Mesodermal cell (in vitro differentiated cells): ENCODE measurements at regions not wholly inside any gene's neighbourhood (a gene's known extent, or its start where the extent isn't known, plus 50 kb on each side); places are given as distances from the start of the nearest gene placed in this dataset.

Source experiments
- H3K27ac ChIP-seq: 2 replicates; pipeline ENCODE4 v1.7.0; 2013; ENCODE audit warnings: mild to moderate bottlenecking, low read depth, low read length, moderate library complexity; ENCODE audit not compliant: severe bottlenecking
- H3K36me3 ChIP-seq: 2 replicates; pipeline ENCODE4 v1.7.1; 2013; ENCODE audit warnings: mild to moderate bottlenecking, low read length, moderate library complexity; ENCODE audit not compliant: control insufficient read depth, insufficient read depth
- H3K4me1 ChIP-seq: one replicate; pipeline ENCODE4 v1.7.1; 2013; ENCODE audit warnings: mild to moderate bottlenecking, low read length; ENCODE audit not compliant: insufficient read depth, control insufficient read depth, poor library complexity, severe bottlenecking
- H3K4me3 ChIP-seq: 2 replicates; pipeline ENCODE4 v1.7.0; 2013; ENCODE audit warnings: low read length, control low read depth, mild to moderate bottlenecking; ENCODE audit not compliant: insufficient read depth, poor library complexity, severe bottlenecking; ENCODE audit errors: extremely low read depth
- H3K9me3 ChIP-seq: 2 replicates; pipeline ENCODE4 v1.7.1; 2013; ENCODE audit warnings: mild to moderate bottlenecking, low read length, moderate library complexity; ENCODE audit not compliant: control insufficient read depth
- WGBS, 2 experiments: methylation state at CpG; one replicate each; pipeline ENCODE4 v1.1.5; 2013; ENCODE audit warnings: missing lambda C conversion rate in 2 of 2; ENCODE audit not compliant: insufficient coverage in 2 of 2; 5-methylcytosine and 5-hydroxymethylcytosine counted together

GRCh38 chr3:16052964-16053363 is 121.5 kb upstream of the GALNT15 start:
- Histone ChIP-seq H3K27ac (no peak overlapping the region), H3K4me1 (no peaks in the 10 kb centered on the region)

GRCh38 chr3:16053794-16054193 is 120.7 kb upstream of the GALNT15 start:
- Histone ChIP-seq H3K36me3 (no peaks in the 10 kb centered on the region), H3K27ac (no peak overlapping the region), H3K4me3 (no peak overlapping the region), H3K4me1 (peaks cover 5% of the 10 kb centered on the region), H3K9me3 (no peaks in the 10 kb centered on the region)

More at GRCh38 chr3:16052964-16053363, 121.5 kb upstream of the GALNT15 start:
- H3K36me3 ChIP-seq: no peaks in the 10 kb centered on the region
- H3K9me3 ChIP-seq: no peaks in the 10 kb centered on the region
- no peak overlapping the region for H3K4me3 ChIP-seq

GRCh38 chr3:16055606-16056211 is 118.8 kb upstream of the GALNT15 start:
- no peak overlapping the region for H3K4me3 ChIP-seq
- H3K27ac ChIP-seq: no peak overlapping the region
- 98 to 100% methylated on average over 4 to 6 of the region's 7 CpGs for WGBS, 2 experiments

GRCh38 chr3:16056217-16056616 is 118.3 kb upstream of the GALNT15 start:
- Histone ChIP-seq H3K36me3 (no peaks in the 10 kb centered on the region), H3K27ac (no peak overlapping the region)
- 87 to 100% methylated on average over 1 to 2 of the region's 2 CpGs for WGBS, 2 experiments

More at GRCh38 chr3:16055606-16056211, 118.8 kb upstream of the GALNT15 start:
- peaks cover 19% of the 10 kb centered on the region for H3K4me1 ChIP-seq
- no peaks in the 10 kb centered on the region for H3K9me3 ChIP-seq
- no peaks in the 10 kb centered on the region for H3K36me3 ChIP-seq

GRCh38 chr3:16058521-16058920 is 116.0 kb upstream of the GALNT15 start:
- H3K36me3 ChIP-seq: no peaks in the 10 kb centered on the region
- no peaks in the 10 kb centered on the region for H3K9me3 ChIP-seq
- no peak overlapping the region for H3K4me3 ChIP-seq
- H3K27ac ChIP-seq: no peak overlapping the region
- H3K4me1 ChIP-seq: peaks cover 27% of the 10 kb centered on the region
- WGBS, 2 experiments: no CpG with 5 or more reads among the region's 1 CpG

More at GRCh38 chr3:16056217-16056616, 118.3 kb upstream of the GALNT15 start:
- no peak overlapping the region for H3K4me3 ChIP-seq
- H3K4me1 ChIP-seq: peaks cover 24% of the 10 kb centered on the region
- no peaks in the 10 kb centered on the region for H3K9me3 ChIP-seq

GRCh38 chr3:16059081-16059537 is 115.4 kb upstream of the GALNT15 start:
- WGBS, 2 experiments: 84% methylated on average over 5 of the region's 5 CpGs; no CpG with 5 or more reads in 1 of the 2 experiments
- peak overlapping the region; percentile 85 for H3K27ac ChIP-seq
- no peak overlapping the region for H3K4me3 ChIP-seq
- no peaks in the 10 kb centered on the region for H3K36me3 ChIP-seq
- no peaks in the 10 kb centered on the region for H3K9me3 ChIP-seq
- H3K4me1 ChIP-seq: peaks cover 27% of the 10 kb centered on the region

DNA sequence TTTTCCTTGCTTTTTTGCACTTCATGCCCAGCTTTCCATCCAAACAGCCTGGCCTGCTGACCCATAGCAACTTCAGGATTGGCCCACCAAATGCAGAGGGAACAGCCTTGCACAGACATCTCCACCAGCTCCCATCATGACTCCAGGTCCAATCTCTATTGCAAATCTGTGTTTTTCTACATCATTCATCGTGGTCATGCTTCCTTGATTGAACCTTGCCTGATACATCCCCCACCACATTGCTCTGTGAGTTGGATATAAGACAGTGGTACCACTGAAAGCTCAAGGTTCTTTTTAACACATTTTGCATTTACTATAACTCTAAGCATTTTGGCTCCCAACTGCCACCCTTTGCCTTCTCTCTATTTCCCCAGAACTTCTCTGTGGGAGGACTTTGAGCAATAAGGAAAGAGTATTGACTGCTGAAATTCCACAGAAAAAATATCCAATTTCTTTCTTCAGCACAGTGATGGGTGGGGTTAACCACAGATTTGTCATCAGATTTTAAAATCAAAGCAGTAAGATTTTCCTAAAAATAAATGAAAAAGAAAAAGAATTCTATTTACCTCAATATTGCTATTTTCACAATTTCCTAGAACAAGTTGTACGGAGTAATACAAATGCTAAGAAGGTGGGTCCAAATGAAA is 114.6 kb upstream of the GALNT15 start:
- H3K4me3 ChIP-seq: no peak overlapping the region

DNA sequence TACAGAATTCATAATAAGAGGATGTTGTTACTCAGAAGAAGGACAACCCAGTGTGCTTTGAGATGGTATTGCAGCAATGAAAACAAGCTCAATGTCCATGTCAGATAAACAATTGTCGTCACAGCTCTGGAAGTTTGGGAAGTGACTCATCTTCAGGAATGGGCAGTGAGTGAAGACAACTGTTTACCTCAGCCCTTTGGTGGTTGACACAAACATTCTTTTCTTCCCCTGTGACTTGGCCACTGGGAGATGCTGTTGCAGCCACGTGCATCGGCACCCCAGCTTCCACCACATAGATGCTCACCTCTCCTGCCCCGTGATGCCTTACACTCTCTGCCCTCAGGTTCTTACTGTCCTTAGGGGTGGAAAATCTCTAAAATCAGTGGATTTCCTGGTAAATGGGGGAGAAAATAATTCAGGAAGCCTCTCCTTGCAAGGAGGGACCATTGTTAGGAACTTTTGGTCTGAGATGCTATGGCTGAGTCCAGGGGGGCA is 114.1 kb upstream of the GALNT15 start:
- H3K36me3 ChIP-seq: no peaks in the 10 kb centered on the region
- H3K4me1 ChIP-seq: peaks cover 30% of the 10 kb centered on the region
- 0 to 27% methylated on average over 1 of the region's 4 CpGs for WGBS, 2 experiments
- no peak overlapping the region for H3K4me3 ChIP-seq
- peak overlapping the region; percentile 85 for H3K27ac ChIP-seq
- H3K9me3 ChIP-seq: no peaks in the 10 kb centered on the region

More for the DNA sequence above, 114.6 kb upstream of the GALNT15 start:
- Histone ChIP-seq H3K9me3 (no peaks in the 10 kb centered on the region), H3K36me3 (no peaks in the 10 kb centered on the region), H3K27ac (peak overlapping the region; percentile 85), H3K4me1 (peaks cover 30% of the 10 kb centered on the region)
- WGBS, 2 experiments: 86% methylated on average over 1 of the region's 2 CpGs

- H3K4me1 ChIP-seq: peaks cover 30% of the 10 kb centered on the region
- no peak overlapping the region for H3K4me3 ChIP-seq
- H3K9me3 ChIP-seq: no peaks in the 10 kb centered on the region
- peak overlapping the region; percentile 85 for H3K27ac ChIP-seq
- WGBS, 2 experiments: no CpG with 5 or more reads among the region's 1 CpG
- no peaks in the 10 kb centered on the region for H3K36me3 ChIP-seq
These were observed 113.5 kb upstream of the GALNT15 start for GRCh38 chr3:16060945-16061344.

DNA sequence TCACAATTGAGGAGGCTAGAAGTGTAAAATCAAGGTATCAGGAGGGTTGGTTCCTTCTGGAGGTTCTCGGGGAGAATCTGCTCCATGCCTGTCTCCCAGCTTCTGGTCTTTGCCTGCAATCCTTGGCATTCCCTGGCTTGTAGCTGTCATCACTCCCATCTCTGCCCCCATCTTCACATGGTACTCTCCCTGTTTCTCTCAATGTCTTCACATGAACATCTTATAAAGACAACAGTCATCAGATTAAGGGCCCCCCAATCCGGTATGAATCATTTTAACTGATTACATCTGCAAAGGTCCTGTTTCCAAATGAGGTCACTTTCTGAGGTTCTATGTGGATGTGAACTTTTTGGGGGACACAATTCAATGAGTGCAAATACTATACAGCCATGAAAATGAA is 113.0 kb upstream of the GALNT15 start:
- Histone ChIP-seq H3K36me3 (no peaks in the 10 kb centered on the region), H3K9me3 (no peaks in the 10 kb centered on the region), H3K4me3 (no peak overlapping the region), H3K4me1 (peaks cover 30% of the 10 kb centered on the region), H3K27ac (peak overlapping the region; percentile 85)
- WGBS, 2 experiments: 100% methylated on average over 1 of the region's 2 CpGs; no CpG with 5 or more reads in 1 of the 2 experiments

- peaks cover 39% of the 10 kb centered on the region for H3K4me1 ChIP-seq
- H3K36me3 ChIP-seq: no peaks in the 10 kb centered on the region
- 77 to 100% methylated on average over 1 of the region's 2 CpGs for WGBS, 2 experiments
- no peaks in the 10 kb centered on the region for H3K9me3 ChIP-seq
- H3K4me3 ChIP-seq: no peak overlapping the region
- no peak overlapping the region for H3K27ac ChIP-seq
These were observed 110.9 kb upstream of the GALNT15 start for GRCh38 chr3:16063603-16064002.
